ENCODE measurements at regions not wholly inside any gene's neighbourhood (a gene's known extent, or its start where the extent isn't known, plus 50 kb on each side); places are given as distances from the start of the nearest gene placed in this dataset.

DNA sequence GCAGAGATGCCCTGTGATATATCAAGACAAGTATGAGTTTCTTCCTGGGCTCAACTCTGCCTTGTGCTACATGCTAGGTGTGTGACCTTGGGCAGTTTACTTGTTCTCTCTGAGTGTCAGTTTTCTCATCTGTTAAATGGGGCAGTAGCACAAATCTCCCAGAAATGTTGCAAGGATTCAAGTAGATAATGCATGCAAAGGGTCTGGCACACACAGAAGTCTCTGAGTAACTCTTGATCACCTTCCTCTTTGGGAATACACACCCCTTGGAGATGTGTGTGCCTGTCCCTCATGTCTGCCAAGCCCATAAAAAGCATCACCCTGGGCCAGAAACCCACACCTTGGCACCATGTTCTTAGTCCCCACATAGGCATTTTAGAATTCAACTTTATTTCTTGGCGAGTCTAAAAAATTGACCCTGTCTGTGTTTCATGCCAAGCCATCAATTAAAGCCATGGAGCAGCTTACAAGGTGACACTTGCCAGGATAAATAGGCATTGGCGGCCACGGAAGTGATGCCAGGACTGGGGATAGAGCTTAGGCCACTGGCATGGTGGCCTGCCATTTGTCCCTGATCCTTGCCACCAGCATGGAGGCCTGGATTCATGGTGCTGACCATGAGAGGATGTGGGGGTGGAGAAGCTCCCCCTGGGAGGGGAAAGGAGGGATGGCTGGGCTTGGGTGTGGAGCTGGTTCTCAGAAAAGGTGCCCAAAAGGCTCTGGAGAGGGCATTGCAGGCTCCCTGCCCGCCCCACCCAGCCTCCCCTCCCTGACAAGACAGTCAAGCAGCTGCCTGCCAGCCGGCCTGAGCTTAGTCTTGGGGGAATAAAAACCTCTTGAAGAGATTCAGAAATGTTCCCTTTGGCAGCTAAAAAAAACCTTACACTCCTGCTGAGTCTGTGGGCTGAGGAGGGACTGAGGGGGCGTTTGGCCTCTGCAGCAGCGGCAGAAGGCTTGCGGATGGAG is 118.0 kb upstream of the IPO9 start:
- Histone ChIP-seq H3K4me1 (ENCODE audit: control insufficient read depth in 1 of 2, insufficient read depth in 2 of 2, low read length in 2 of 2) (peaks cover 39 to 42% of the 10 kb centered on the region in 2 donors), H3K9ac (ENCODE audit: low read depth in 1 of 2, low read length in 2 of 2) (no peak overlapping the region), H3K27ac (ENCODE audit: low read depth, low read length) (no peak overlapping the region)

DNA sequence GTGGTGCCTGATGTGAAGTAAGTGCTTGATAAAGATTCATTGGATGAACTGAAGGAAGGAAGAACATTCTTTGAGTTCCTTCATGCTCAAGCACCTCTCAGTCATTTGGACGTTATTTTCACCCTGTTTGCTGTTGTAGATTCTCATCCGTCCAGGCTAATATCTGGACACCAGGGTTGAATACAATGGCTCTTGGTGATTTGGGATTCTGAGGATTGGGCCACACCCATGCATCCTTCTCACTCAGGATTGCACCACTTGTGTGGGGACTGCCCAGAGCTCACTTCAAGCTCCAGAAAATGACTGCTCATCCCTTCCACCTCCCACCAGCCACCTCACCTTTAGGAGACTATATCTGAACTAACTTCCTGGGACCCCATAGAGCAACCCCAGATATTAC is 117.1 kb upstream of the IPO9 start:
- Histone ChIP-seq H3K4me3 (ENCODE audit: low read depth in 1 of 2, low read length in 2 of 2) (no peak overlapping the region), H3K27me3 (ENCODE audit: control insufficient read depth in 1 of 2, insufficient read depth in 2 of 2, low read length in 2 of 2) (no peaks in the 10 kb centered on the region), H3K4me1 (ENCODE audit: control insufficient read depth in 1 of 2, insufficient read depth in 2 of 2, low read length in 2 of 2) (peaks cover 44 to 45% of the 10 kb centered on the region in 2 donors), H3K27ac (ENCODE audit: low read depth, low read length) (no peak overlapping the region), H3K36me3 (ENCODE audit: control insufficient read depth in 1 of 2, insufficient read depth in 2 of 2, low read length in 2 of 2) (no peaks in the 10 kb centered on the region), H3K9me3 (ENCODE audit: control insufficient read depth in 1 of 2, low read length in 2 of 2) (no peaks in the 10 kb centered on the region), H3K9ac (ENCODE audit: low read depth in 1 of 2, low read length in 2 of 2) (no peak overlapping the region)

More for the DNA sequence above, 118.0 kb upstream of the IPO9 start:
- no peaks in the 10 kb centered on the region for H3K9me3 ChIP-seq (ENCODE audit: control insufficient read depth in 1 of 2, low read length in 2 of 2)
- H3K36me3 ChIP-seq (ENCODE audit: control insufficient read depth in 1 of 2, insufficient read depth in 2 of 2, low read length in 2 of 2), result no peaks in the 10 kb centered on the region
- no peak overlapping the region for H3K4me3 ChIP-seq (ENCODE audit: low read depth in 1 of 2, low read length in 2 of 2)
- H3K27me3 ChIP-seq (ENCODE audit: control insufficient read depth in 1 of 2, insufficient read depth in 2 of 2, low read length in 2 of 2), result no peaks in the 10 kb centered on the region

DNA sequence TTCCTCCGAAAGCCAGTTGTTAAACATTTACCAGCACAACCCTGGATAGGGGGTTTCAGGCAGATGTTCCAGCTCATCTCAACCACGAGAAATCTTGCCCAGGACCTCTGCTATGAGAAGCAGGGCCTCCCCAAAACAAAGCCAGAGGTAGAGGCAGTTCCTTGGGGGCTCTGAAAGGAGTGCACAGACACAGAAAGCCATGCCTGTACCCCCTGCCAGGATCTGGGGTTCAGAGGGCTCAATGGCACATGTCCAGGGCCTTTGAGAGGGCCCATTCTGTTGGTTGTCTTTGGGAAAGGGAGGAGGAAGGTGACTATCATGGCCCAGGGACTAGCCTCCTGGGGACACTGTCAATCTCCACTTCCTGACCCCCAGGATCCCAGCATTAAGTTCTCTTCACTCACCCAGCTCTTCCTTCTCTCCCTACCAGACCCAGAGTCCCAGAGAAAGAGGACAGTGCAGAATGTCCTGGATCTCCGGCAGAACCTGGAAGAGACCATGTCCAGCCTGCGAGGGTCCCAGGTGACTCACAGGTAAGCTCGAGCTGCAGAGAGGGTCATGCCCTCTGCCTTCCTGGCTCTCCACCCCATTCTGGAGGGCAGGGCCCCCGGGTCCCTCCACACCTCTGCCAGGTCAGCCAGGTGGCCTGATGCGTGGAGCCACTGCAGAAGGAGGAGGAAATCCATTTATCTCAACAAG is 116.4 kb upstream of the IPO9 start:
- Histone ChIP-seq H3K27me3 (ENCODE audit: control insufficient read depth in 1 of 2, insufficient read depth in 2 of 2, low read length in 2 of 2) (no peaks in the 10 kb centered on the region), H3K4me3 (ENCODE audit: low read depth in 1 of 2, low read length in 2 of 2) (no peak overlapping the region), H3K27ac (ENCODE audit: low read depth, low read length) (peak overlapping the region; percentile 53), H3K36me3 (ENCODE audit: control insufficient read depth in 1 of 2, insufficient read depth in 2 of 2, low read length in 2 of 2) (no peaks in the 10 kb centered on the region), H3K4me1 (ENCODE audit: control insufficient read depth in 1 of 2, insufficient read depth in 2 of 2, low read length in 2 of 2) (peaks cover 44 to 45% of the 10 kb centered on the region in 2 donors), H3K9ac (ENCODE audit: low read depth in 1 of 2, low read length in 2 of 2) (peak overlapping the region in 1 of 2 donors; percentile 29), H3K9me3 (ENCODE audit: control insufficient read depth in 1 of 2, low read length in 2 of 2) (no peaks in the 10 kb centered on the region)

DNA sequence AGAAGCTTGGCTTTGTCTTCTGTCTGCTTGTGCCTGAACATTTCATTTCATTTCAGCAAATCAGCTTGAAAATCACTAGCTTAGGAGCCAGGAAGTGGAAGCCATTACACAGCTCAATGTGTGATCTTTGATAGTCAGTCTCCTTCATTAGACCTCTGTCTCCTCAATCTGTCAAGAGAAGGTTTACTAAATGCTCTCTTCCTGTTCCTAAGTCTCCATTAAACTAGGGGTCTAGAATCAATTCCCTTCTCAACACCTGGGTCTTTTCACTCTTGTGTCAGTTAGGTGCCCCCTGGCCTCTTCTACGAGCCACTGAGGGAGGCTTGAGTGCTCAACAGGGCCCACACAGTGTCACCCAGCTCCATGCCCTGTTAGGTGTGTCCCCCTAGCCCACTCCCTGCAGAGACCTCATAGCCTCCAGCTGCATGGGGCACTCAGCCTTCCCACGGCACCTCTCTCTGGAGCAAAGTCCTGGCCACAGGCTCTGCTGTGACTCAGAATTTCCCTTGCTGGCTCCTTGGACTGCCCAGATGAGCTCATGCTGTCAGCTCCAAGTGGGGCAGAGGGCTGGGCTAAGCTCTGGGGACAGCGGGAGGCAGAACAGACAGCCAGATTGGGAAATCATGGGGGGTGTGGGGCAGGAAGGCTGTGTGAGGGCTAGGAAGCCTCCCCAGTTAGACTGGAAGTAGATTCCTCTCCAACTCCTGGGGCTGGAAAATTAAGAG is 115.7 kb upstream of the IPO9 start:
- no peaks in the 10 kb centered on the region for H3K36me3 ChIP-seq (ENCODE audit: control insufficient read depth in 1 of 2, insufficient read depth in 2 of 2, low read length in 2 of 2)
- H3K4me3 ChIP-seq (ENCODE audit: low read depth in 1 of 2, low read length in 2 of 2), result no peak overlapping the region
- no peaks in the 10 kb centered on the region for H3K27me3 ChIP-seq (ENCODE audit: control insufficient read depth in 1 of 2, insufficient read depth in 2 of 2, low read length in 2 of 2)
- peak overlapping the region; percentile 53 for H3K27ac ChIP-seq (ENCODE audit: low read depth, low read length)
- H3K9me3 ChIP-seq (ENCODE audit: control insufficient read depth in 1 of 2, low read length in 2 of 2), result no peaks in the 10 kb centered on the region
- H3K9ac ChIP-seq (ENCODE audit: low read depth in 1 of 2, low read length in 2 of 2), result peak overlapping the region in 1 of 2 donors; percentile 29
- peaks cover 40 to 45% of the 10 kb centered on the region in 2 donors for H3K4me1 ChIP-seq (ENCODE audit: control insufficient read depth in 1 of 2, insufficient read depth in 2 of 2, low read length in 2 of 2)

DNA sequence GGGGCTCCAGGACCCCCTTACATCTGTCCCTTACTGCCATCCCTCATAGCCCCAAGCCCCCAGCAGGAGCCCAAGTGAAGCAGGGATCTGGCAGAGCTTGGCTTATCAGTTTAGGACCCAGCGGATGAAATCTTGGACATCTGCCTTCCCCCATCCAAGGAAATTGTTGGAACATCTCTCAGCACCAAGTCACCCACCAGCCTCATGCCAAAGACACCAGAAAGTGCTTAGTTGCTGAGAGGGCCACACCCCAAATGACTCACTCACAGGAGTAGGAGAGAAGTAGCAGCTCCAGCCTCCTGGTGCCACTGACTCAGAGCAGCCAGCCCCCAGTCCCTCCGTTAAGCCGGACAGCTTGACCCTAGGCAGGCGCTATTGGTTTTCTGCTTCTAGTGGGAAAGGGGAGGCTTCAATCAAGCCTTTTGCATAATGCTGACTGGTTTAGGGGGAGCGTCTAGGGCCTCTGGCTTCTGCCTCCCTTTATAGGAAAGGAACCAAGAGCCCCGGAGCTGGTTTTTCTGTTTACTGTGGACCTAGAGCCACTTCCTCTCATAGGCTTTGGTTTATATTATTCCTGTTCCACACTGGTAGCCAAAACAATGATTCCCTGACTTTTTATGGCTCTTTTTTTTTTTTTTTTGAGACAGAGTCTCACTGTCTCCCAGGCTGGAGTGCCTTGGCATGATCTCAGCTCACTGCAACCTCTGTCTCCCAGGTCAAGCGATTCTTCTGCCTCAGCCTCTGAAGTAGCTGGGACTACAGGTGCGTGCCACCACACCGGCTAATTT is 114.2 kb upstream of the IPO9 start:
- Histone ChIP-seq H3K9ac (ENCODE audit: low read depth in 1 of 2, low read length in 2 of 2) (peak overlapping the region; percentile 30 to 39), H3K9me3 (ENCODE audit: control insufficient read depth in 1 of 2, low read length in 2 of 2) (no peaks in the 10 kb centered on the region), H3K36me3 (ENCODE audit: control insufficient read depth in 1 of 2, insufficient read depth in 2 of 2, low read length in 2 of 2) (no peaks in the 10 kb centered on the region), H3K27me3 (ENCODE audit: control insufficient read depth in 1 of 2, insufficient read depth in 2 of 2, low read length in 2 of 2) (no peaks in the 10 kb centered on the region), H3K27ac (ENCODE audit: low read depth, low read length) (peak overlapping the region; percentile 48), H3K4me1 (ENCODE audit: control insufficient read depth in 1 of 2, insufficient read depth in 2 of 2, low read length in 2 of 2) (peaks cover 43 to 45% of the 10 kb centered on the region in 2 donors), H3K4me3 (ENCODE audit: low read depth in 1 of 2, low read length in 2 of 2) (peak overlapping the region in 1 of 2 donors; percentile 26)

DNA sequence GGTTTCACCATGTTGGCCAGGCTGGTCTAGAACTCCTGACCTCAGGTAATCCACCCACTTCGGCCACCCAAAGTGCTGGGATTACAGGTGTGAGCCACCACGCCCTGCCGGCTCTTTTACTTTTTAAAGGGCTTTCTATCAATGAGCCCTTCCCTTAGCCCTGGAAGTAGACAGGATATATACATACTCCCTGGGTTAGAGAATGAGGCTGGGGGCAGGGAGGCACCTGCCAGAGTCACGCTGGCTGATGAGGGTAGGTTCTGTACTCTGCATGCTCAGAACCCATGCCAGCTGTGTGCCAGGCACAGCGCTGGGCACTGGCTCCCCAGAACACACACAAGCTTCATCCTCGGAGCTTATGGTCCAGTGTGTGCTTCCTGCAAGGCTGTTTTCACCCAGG is 113.6 kb upstream of the IPO9 start:
- Histone ChIP-seq H3K27ac (ENCODE audit: low read depth, low read length) (peak overlapping the region; percentile 74), H3K4me1 (ENCODE audit: control insufficient read depth in 1 of 2, insufficient read depth in 2 of 2, low read length in 2 of 2) (peaks cover 46 to 48% of the 10 kb centered on the region in 2 donors)

DNA sequence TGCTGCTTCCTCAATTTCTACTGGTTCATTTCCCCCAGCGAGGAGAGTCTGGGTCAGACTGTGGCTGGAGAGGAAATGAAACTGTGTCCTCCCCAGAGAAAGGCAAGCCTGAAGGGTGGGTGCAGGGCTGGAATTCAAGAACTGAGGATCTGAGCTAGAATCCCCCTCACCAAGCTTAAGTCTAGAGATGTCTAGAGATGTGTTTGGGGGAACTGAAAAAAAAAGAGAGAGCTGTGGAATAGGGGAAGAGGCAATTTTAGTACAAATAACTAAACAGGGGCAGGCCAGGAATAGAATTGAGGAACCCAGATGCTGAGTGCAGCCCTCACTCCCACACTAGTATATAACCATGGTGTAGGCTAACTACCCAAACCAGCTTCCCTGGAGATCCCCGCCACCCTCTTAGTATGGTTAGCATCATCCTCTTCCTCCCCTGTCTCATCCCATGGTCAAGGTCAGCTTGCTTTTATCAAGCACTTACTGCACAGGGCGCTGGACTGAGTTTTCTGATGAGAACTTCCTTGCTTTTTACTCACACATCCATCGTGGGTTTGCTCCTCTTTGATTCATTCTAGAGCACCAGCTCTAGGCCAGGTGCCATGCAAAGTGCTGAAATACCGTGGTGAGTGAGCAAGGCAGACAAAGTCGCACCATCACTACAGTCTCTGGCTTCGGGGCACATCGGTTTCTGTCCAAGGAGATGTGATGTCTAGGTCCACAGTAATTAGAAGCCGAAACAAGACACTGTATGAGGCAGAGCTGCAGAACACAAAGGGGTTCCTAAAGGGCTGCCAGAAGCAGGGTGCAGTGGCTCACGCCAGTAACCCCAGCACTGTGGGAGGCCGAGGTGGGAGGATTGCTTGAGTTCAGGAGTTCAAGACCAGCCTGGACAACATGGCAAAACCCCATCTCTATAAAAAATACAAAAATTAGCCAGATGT is 112.9 kb upstream of the IPO9 start:
- Histone ChIP-seq H3K4me1 (ENCODE audit: control insufficient read depth in 1 of 2, insufficient read depth in 2 of 2, low read length in 2 of 2) (peaks cover 54 to 56% of the 10 kb centered on the region in 2 donors), H3K27me3 (ENCODE audit: control insufficient read depth in 1 of 2, insufficient read depth in 2 of 2, low read length in 2 of 2) (no peaks in the 10 kb centered on the region), H3K9ac (ENCODE audit: low read depth in 1 of 2, low read length in 2 of 2) (no peak overlapping the region), H3K9me3 (ENCODE audit: control insufficient read depth in 1 of 2, low read length in 2 of 2) (no peaks in the 10 kb centered on the region), H3K4me3 (ENCODE audit: low read depth in 1 of 2, low read length in 2 of 2) (no peak overlapping the region), H3K36me3 (ENCODE audit: control insufficient read depth in 1 of 2, insufficient read depth in 2 of 2, low read length in 2 of 2) (no peaks in the 10 kb centered on the region), H3K27ac (ENCODE audit: low read depth, low read length) (peak overlapping the region; percentile 74)

More for the DNA sequence above, 113.6 kb upstream of the IPO9 start:
- H3K27me3 ChIP-seq (ENCODE audit: control insufficient read depth in 1 of 2, insufficient read depth in 2 of 2, low read length in 2 of 2), result no peaks in the 10 kb centered on the region
- no peak overlapping the region for H3K9ac ChIP-seq (ENCODE audit: low read depth in 1 of 2, low read length in 2 of 2)
- H3K9me3 ChIP-seq (ENCODE audit: control insufficient read depth in 1 of 2, low read length in 2 of 2), result no peaks in the 10 kb centered on the region
- no peak overlapping the region for H3K4me3 ChIP-seq (ENCODE audit: low read depth in 1 of 2, low read length in 2 of 2)
- no peaks in the 10 kb centered on the region for H3K36me3 ChIP-seq (ENCODE audit: control insufficient read depth in 1 of 2, insufficient read depth in 2 of 2, low read length in 2 of 2)

DNA sequence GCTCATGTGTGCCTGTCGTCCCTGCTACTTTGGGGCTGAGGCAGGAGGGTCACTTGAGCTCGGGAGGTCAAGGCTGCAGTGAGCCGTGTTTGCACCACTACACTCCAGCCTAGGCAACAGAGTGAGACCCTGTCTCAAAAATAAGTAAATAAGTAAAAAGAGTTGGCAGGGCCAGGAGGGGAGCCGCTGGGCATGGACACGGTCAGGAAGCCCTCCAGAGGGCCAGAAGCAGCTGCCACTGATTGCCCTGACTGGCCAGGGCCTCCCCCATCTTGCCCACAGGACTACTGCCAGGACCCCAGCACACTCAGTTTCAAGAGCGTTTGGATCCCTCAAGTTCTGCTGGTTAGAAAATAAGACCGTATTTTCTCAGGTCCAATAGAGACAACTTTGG is 112.2 kb upstream of the IPO9 start:
- no peaks in the 10 kb centered on the region for H3K9me3 ChIP-seq (ENCODE audit: control insufficient read depth in 1 of 2, low read length in 2 of 2)
- no peaks in the 10 kb centered on the region for H3K27me3 ChIP-seq (ENCODE audit: control insufficient read depth in 1 of 2, insufficient read depth in 2 of 2, low read length in 2 of 2)
- H3K4me1 ChIP-seq (ENCODE audit: control insufficient read depth in 1 of 2, insufficient read depth in 2 of 2, low read length in 2 of 2), result peaks cover 54 to 56% of the 10 kb centered on the region in 2 donors
- no peaks in the 10 kb centered on the region for H3K36me3 ChIP-seq (ENCODE audit: control insufficient read depth in 1 of 2, insufficient read depth in 2 of 2, low read length in 2 of 2)
- H3K27ac ChIP-seq (ENCODE audit: low read depth, low read length), result no peak overlapping the region
- H3K9ac ChIP-seq (ENCODE audit: low read depth in 1 of 2, low read length in 2 of 2), result no peak overlapping the region
- H3K4me3 ChIP-seq (ENCODE audit: low read depth in 1 of 2, low read length in 2 of 2), result no peak overlapping the region

DNA sequence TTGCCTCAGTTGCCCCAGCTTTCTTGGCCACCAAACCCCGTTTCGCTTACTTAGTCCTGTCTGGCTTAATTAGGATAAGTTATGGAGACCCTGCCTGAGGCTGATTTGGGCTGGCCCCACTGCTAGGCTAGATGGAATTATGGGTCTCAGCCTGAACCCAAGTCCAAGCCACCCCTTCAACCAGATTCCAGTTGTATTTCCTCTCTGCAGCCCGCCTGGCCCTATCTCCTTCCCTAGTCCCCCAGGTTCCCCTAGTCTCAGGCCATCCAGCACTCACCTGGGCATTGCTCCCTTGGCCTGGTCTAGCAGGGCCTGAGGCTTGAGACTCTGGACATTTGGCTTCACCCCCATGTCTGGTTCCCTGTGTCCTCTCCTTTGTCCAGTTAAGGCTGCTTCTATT is 111.7 kb upstream of the IPO9 start:
- no peak overlapping the region for H3K4me3 ChIP-seq (ENCODE audit: low read depth in 1 of 2, low read length in 2 of 2)
- no peak overlapping the region for H3K9ac ChIP-seq (ENCODE audit: low read depth in 1 of 2, low read length in 2 of 2)
- no peak overlapping the region for H3K27ac ChIP-seq (ENCODE audit: low read depth, low read length)
- no peaks in the 10 kb centered on the region for H3K36me3 ChIP-seq (ENCODE audit: control insufficient read depth in 1 of 2, insufficient read depth in 2 of 2, low read length in 2 of 2)
- no peaks in the 10 kb centered on the region for H3K27me3 ChIP-seq (ENCODE audit: control insufficient read depth in 1 of 2, insufficient read depth in 2 of 2, low read length in 2 of 2)
- no peaks in the 10 kb centered on the region for H3K9me3 ChIP-seq (ENCODE audit: control insufficient read depth in 1 of 2, low read length in 2 of 2)
- H3K4me1 ChIP-seq (ENCODE audit: control insufficient read depth in 1 of 2, insufficient read depth in 2 of 2, low read length in 2 of 2), result peaks cover 49 to 56% of the 10 kb centered on the region in 2 donors
